GM12892 (cell line): ENCODE measurements at regions not wholly inside any gene's neighbourhood (a gene's known extent, or its start where the extent isn't known, plus 50 kb on each side); places are given as distances from the start of the nearest gene placed in this dataset.

Source experiments
- POLR2A ChIP-seq: IDR thresholded peaks from 2 replicates; pipeline ENCODE4 v1.6.1; 2011; ENCODE audit warnings: low read depth, low read length, control low read depth
- POLR2AphosphoS5 ChIP-seq: IDR thresholded peaks from 2 replicates; pipeline ENCODE4 v1.6.1; 2011; ENCODE audit warnings: low read depth, low read length, control low read depth

- no peak for TF ChIP-seq POLR2A
- TF ChIP-seq POLR2AphosphoS5, result no peak
These were observed 449.3 kb downstream of the MED13L start for GRCh38 chr12:115828168-115828567.
